GM12865 (cell line): ENCODE measurements at regions not wholly inside any gene's neighbourhood (a gene's known extent, or its start where the extent isn't known, plus 50 kb on each side); places are given as distances from the start of the nearest gene placed in this dataset.

ENCODE experiments used
- DNase-seq: peaks from one replicate; pipeline ENCODE4 v3.0.0; 2010; ENCODE audit warnings: low read depth
- H3K4me3 ChIP-seq: 2 replicates; pipeline ENCODE4 v1.5.1; 2011; ENCODE audit warnings: mild to moderate bottlenecking, low read depth, low read length, control low read depth
- CTCF ChIP-seq: IDR thresholded peaks from 2 replicates; pipeline ENCODE4 v1.5.1; 2011; ENCODE audit warnings: low read length, control low read depth, low read depth, inconsistent platforms; ENCODE audit not compliant: insufficient read depth; ENCODE audit errors: missing control alignments

DNA sequence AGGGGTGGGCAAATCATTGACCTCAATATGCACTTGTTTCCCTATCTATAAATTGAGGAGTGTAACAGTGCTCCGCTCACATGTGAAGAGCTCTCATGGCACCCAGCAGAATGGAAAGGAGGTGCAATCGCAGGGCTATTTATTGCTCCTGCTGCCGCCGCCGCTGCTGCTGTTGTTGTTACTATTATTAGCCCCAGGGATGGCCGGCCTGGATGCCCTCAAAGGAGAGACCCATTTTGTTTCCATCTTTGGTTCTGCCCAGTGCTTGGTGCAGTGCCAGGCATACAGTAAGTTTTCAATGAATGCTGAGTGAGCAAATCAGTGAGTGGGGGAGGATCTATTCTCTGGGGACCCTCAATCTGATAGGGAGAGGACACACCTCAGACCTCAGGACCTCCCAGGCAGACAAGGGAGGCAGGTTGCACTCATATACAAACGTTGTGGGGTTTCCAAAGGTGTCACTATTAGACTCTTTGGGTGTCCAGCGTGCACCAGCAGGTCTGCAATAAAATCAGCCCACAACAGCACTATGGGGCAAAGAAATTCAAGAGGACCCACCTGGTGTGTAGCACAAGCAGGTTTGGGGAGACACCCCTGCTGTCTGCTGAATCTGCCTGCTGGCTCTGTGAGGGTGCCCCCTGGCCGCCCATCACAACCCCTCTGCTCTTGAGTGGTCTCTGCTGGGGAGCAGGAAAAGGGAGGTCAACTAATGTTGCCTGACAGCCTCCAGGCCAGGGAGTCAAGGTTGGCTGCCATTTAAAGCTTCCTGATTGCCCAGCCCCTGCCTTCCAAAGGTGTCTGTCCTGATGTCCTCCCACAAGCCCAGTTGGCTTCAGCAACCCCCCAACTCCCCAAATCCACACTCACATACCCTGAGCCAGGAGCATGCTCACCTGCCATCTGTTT, 136.3 kb downstream of the ACTL8 start:
- TF ChIP-seq CTCF: no peak
- no peak for DNase-seq
- H3K4me3 ChIP-seq: no peak overlapping the region

DNA sequence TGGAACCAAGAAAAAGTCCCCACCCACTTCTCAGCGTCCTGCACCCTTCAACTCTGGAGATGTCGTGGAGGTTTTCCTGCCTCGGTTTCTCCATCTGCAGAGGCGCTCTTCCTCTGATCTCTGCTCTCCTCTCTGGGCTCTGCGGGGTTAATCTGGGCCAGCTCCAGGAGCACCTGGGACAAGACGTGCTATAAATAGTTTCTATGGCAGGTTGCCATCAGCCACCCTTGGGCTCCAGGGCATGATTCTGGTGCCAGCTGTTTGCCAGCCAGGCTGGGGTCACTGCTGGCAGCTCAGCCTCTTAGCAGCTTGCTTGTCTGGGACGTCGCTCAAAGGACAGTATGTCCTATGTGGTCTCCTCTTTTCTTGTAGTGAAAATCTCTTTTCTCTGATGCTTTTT, 137.1 kb downstream of the ACTL8 start:
- no peak overlapping the region for H3K4me3 ChIP-seq
- DNase-seq: no peak
- TF ChIP-seq CTCF: no peak

DNA sequence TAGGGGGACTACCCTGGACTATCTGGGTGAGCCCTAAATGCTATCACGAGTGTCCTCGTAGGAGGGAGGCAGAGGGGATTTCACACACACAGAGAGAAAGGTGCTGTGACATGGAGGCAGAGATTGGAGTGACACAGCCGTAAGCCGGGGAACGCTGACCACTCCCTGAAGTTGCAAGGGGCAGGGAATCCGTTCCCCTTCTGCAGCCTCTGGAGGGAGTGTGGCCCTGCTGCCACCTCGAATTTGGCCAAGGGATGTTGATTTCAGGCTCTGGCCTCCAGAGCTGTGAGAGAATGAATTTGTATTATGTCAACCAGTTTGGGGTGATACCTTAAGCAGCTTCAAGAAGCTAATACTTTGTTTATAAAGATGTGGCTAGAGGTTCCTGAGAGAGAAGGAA, 137.7 kb downstream of the ACTL8 start:
- no peak overlapping the region for H3K4me3 ChIP-seq
- DNase-seq: no peak
- no peak for TF ChIP-seq CTCF

- no peak for DNase-seq
- no peak overlapping the region for H3K4me3 ChIP-seq
- TF ChIP-seq CTCF: no peak
Observed at GRCh38 chr1:17893891-17894631, 138.9 kb downstream of the ACTL8 start.

- no peak overlapping the region for H3K4me3 ChIP-seq
- DNase-seq: no peak
- TF ChIP-seq CTCF: no peak
Observed at GRCh38 chr1:17895401-17895800, 140.3 kb downstream of the ACTL8 start.

- DNase-seq: no peak
- no peak overlapping the region for H3K4me3 ChIP-seq
- TF ChIP-seq CTCF: no peak
Observed at GRCh38 chr1:17895986-17896385, 140.9 kb downstream of the ACTL8 start.
